ENCODE measurements at regions not wholly inside any gene's neighbourhood (a gene's known extent, or its start where the extent isn't known, plus 50 kb on each side); places are given as distances from the start of the nearest gene placed in this dataset.

GRCh38 chr4:27973700-27974099, 1113.1 kb downstream of the STIM2 start:
- TF ChIP-seq POLR2A (IDR thresholded peaks at IDR 0.05; ENCODE audit: low read length) (no peak), GATA1 (IDR thresholded peaks at IDR 0.05; ENCODE audit: low read depth, low read length) (no peak)
